Astrocyte of the hippocampus (primary cell): ENCODE measurements at regions not wholly inside any gene's neighbourhood (a gene's known extent, or its start where the extent isn't known, plus 50 kb on each side); places are given as distances from the start of the nearest gene placed in this dataset.
"Not testable (repeated sequence)": the region's sequence is repeated elsewhere in the genome, so short reads cannot be mapped to it uniquely, and the experiment has no call there.

ENCODE experiments used
- DNase-seq: peaks from one replicate; pipeline ENCODE4 v3.0.0; 2011; ENCODE audit warnings: low read depth, low spot score

DNA sequence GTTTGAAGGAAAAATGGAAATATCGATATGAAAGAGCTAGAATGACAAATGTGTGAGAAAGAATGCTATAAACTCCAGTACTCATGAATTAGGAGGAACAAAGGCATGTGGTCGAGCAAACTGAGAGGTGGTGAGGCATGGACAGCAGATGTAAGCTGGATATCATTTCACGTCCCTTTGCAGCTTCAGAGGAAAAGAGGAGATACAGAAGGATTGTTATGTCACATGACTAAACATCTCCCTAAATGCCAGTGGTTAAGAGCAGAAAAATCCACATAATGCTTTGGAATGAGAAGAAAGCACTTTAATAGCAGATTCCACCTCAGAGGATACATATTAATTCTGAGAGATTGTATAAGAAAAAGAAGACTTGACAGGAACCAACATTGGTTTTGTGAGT, 248.7 kb downstream of the ZIC4 start:
- DNase-seq: no peak

- DNase-seq: not testable (repeated sequence)
Measured at GRCh38 chr3:147154988-147155387, 251.4 kb downstream of the ZIC4 start.

DNA sequence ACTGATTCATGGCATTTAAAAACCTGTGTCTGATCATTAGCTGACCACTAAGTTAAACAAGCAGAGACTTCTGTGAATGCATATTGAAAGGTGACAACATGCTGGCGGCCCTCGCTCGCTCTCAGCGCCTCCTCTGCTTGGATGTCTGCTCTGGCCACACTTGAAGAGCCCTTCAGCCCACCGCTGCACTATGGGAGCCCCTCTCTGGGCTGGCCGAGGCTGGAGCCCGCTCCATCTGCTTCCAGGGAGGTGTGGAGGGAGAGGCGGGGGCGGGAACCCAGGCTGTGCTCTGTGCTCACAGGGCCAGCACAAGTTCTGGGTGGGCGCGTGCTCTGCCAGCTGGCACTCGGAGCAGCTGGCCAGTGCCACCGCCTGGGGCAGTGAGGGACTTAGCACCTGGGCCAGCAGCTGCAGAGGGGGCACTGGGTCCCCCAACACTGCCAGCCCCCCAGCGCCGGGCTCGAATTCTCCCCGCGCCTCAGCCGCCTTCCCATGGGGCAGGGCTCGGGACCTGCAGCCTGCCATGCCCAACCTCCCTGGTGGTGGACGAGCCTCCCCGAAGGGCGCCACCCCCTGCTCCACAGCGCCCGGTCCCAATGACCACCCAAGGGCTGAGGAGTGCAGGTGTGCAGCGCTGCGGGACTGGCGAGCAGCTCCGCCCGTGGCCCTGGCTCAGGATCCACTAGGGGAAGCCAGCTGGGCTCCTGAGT, 252.4 kb downstream of the ZIC4 start:
- DNase-seq: no peak

- DNase-seq: no peak
Measured at GRCh38 chr3:147152476-147152875, 253.9 kb downstream of the ZIC4 start.

DNA sequence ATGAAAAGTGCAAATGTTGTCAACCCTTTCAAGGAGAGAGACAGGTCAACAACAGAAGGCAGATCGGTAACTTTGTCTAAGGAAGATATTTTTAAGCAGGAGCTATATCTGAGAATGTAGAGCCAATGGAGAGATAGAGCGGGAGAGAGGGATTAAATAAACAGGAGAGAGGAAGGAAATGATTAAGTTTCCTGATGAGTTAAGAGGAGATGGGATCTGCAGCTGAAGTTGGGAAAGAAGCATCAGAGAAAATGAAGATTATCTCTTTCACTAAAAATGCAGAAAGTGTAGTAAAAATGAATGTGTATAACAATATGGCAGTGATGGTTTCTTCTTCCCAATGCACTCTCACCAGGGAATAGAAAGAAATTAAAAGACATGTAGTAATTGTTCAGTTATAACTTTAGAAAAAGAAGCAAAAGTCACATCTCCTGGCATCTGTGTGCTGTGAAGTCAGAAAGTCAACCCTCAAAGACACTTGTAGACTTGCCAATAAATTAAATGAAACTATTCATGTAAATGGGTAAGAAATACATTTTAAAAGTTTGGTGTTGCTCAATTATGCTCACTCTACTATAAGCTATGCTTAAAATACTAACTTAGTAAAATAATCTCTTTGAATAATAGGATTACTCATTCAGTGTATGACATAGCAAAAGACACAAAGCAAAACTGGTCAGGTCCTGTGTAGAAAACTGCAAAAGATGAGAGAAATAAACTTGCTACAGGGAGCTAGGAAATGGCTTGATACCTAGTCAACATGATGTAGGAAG, 264.6 kb downstream of the ZIC4 start:
- DNase-seq: no peak

- DNase-seq: no peak
Measured at GRCh38 chr3:147139341-147139740, 267.0 kb downstream of the ZIC4 start.

DNA sequence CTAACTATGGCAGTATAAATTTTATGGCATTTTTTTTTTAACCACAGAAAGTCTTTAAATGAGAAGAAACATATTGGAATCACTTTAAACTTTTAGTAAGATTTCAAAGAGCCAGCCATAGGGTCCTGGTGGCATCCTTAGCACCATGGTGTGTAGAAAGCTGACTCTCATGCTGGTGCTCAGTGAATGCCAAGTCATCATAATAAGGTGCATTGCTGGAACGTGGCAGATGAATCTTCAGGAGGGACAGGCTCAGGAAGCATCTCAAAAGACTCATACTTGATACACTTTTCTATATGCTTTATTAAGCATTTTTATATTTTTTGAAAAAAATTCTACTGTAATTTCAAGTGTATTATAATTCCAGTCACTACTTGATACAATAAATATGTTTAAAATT, 274.2 kb downstream of the ZIC4 start:
- DNase-seq: no peak

GRCh38 chr3:147130461-147130860, 275.9 kb downstream of the ZIC4 start:
- no peak for DNase-seq

GRCh38 chr3:147129665-147130064, 276.7 kb downstream of the ZIC4 start:
- no peak for DNase-seq

DNA sequence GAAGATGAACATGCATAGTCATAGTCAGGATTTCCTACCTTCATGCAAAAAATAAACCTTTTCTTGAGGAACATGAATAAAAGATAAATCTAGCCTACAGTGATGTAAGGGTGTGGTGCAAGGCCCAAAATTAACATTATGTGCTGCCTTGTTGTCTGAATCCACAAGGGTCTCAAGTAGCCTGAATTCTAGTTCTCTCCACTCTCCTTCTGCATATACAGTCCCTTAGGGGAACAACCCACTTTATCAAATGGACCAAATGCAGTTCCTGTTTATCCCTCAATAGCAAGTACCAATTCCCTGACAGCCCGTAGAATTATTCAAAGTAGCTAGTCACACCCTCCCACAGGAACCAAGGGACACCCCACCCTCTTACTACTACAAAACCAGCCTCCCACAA, 284.0 kb downstream of the ZIC4 start:
- DNase-seq: no peak

GRCh38 chr3:147119989-147120388, 286.4 kb downstream of the ZIC4 start:
- DNase-seq: peak; percentile 37

DNA sequence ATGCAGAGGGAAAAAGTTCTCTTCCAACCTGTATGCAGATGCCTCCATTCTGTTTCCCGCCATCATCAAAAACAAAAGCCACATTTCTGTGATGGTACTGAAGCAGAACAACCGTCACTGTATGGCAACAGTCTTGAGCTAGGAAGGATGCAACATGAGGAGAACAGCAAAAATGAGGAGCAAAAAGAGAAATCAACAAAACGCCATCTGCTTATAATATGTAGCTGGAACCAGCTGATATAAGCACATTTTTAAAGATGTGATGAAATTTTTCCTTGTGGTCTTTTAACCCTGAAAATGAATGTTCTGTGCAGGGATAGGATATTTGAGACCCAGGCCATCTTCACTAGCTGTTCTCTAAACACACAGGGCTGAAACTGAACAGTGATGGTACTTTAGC, 287.0 kb downstream of the ZIC4 start:
- DNase-seq: no peak

- no peak for DNase-seq
Measured at GRCh38 chr3:147118611-147119010, 287.7 kb downstream of the ZIC4 start.

DNA sequence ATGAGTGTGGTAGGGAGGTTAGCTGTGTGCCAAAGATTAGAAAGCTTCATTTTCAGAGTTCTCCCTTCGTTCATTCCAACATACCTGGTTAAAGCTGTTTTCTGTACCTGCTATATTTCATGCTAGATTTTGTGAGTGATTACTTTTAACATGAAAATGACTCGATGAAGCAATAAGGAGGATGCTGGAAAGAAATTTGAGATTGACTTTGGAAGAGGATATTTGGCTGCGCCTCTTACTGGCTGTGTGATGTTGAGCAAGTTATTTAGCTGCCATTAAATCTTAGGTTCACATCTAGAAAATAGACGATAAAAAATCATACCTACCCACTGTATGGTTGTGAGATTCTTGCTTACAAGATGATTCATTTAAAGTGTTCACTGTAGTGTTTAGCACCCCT, 288.7 kb downstream of the ZIC4 start:
- no peak for DNase-seq

DNA sequence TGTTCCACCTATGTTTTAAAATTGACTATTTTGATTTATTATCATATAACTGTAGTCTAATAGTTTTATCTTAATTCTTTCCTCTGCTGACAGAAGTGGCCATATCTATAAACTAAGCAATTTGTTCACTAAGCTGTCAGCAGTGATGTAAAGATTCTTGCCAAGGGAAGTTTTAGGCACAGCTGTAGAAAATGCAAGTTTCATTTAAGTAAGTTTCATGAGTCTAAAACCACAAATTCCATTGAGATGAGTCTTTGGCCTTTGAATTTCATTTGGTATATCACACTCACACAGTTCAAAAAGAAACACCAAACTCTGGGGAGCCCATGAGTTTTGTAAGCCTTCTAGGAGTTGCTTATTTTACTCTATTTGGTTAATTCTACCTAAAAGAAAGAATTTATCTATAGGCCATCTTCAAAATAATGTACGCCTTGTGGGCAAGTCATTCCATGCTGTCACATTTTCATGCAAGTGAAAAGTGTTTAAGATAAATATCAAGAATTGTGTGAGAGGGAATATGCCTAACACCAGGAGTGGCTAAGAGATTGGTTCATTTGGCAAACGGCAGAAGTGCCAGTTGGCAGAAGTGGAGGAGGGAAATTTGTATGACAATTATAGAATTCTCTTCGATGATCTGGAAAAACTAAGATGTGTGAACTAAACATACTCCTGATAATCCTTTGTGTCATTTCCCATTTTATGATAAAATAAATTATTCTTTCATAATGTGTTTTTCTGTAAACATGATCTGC, 292.9 kb downstream of the ZIC4 start:
- DNase-seq: peak; percentile 87

GRCh38 chr3:147099076-147099475, 307.3 kb downstream of the ZIC4 start:
- peak; percentile 2 for DNase-seq

GRCh38 chr3:147090461-147090860, 315.9 kb downstream of the ZIC4 start:
- DNase-seq: no peak

DNA sequence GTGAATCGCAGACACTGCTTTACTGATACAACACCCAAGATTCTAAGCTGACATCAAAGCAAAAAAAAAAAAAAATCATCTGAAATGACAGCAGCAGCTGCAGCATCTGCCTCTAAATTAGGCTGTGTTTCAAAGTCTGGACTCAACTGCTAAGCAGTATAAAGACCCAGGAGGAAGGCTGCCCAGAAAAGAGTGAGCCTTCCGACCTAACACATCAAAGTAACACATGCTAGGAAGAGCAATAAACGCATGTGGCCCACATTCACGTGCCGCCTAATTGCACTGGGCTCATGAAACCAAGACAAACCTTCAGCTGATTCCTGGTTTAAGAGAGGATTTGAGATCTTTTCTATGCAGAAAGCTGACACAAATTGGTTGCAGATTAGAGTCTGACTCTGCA, 317.1 kb downstream of the ZIC4 start:
- no peak for DNase-seq

DNA sequence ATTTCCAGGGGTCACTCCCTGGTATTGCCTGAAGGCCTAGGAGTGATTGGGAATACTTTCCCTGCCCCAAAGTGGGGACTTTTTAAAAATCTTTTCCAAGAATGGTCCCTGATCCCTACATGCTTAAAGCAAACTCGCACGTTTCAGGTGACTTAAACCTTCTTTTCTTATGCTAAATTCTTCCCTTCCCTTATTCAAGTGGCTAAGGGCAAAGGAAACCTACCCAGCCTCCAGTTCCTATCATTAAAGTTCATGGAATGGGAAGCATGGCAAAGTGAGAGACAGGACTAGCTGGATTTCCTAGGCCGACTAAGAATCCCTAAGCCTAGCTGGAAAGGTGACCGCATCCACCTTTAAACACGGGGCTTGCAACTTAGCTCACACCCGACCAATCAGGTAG, 346.8 kb downstream of the ZIC4 start:
- DNase-seq: not testable (repeated sequence)

DNA sequence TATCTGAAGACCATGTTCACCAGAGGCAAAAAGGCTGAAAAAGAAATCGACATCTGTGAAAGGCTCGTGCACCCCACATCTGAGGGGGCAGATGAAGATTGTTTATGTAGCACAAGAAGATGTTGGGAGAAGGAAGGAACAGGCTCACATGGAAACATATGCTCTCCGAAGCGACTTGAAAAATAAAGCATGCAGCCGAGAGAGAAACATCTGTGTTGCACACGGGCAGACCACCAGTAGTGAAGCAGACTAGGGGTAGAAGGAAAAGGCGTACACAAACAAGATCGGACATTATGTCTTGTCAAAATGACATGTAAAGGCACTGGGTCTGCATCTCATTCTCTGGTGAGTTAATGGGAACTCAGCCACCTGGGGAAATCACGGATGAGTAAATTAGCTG, 356.5 kb downstream of the ZIC4 start:
- DNase-seq: no peak

DNA sequence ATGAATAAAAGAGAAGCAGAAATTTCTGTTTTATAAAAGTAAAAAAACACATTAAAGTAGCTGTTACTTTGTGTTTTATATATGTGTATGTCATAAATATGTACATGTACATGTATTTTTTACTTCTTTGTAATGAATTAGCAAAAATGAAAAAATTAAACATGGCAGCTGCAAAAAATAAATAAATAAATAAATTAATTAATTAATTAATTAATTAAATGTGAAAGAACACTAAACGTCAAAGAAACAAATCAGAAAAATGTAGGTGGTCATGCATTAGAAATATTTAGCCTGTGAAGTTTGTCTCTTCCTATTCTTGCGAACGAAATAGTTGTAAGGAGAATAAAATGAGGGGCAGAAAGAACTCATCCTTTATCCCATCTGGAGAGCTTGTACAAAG, 357.0 kb downstream of the ZIC4 start:
- DNase-seq: no peak

- no peak for DNase-seq
Measured at GRCh38 chr3:147046916-147047315, 359.4 kb downstream of the ZIC4 start.

DNA sequence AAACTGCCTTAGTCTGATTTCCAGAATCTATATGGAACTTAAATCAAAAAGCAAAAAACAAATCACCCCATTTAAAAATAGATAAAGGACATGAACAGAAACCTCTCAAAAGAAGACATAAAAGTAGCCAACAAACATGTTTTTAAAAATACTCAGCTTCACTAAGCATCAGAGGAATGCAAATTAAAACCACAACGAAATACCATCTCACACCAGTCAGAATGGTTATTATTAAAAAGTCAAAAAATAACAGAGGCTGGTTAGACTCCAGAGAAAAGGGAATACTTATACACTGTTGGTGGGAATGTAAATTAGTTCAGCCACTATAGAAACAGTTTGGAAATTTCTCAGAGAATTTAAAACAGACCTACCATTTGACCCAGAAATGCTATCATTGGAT, 367.9 kb downstream of the ZIC4 start:
- peak; percentile 46 for DNase-seq
